ENCODE measurements at regions not wholly inside any gene's neighbourhood (a gene's known extent, or its start where the extent isn't known, plus 50 kb on each side); places are given as distances from the start of the nearest gene placed in this dataset.

- Histone ChIP-seq H3K9me1 (ENCODE audit: insufficient read depth, low read length) (no peaks in the 10 kb centered on the region), H2BK120ac (ENCODE audit: low read depth, low read length) (no peak overlapping the region), H2BK15ac (ENCODE audit: low read depth, low read length) (no peak overlapping the region), H2AFZ (replicated peaks; ENCODE audit: low read length, poor library complexity) (no peak overlapping the region), H3K23ac (ENCODE audit: low read depth, low read length) (no peak overlapping the region), H2BK20ac (ENCODE audit: low read depth, low read length) (no peak overlapping the region), H3K36me3 (ENCODE audit: control insufficient read depth, insufficient read depth, low read length) (no peaks in the 10 kb centered on the region), H4K8ac (ENCODE audit: low read depth in 2 of 2, low read length in 2 of 2) (no peak overlapping the region), H3K14ac (replicated peaks; ENCODE audit: low read depth, low read length) (no peak overlapping the region), H2AK5ac (ENCODE audit: low read depth, low read length) (no peak overlapping the region), H3K79me1 (ENCODE audit: low read depth in 1 of 2, low read length in 2 of 2) (no peaks in the 10 kb centered on the region), H4K20me1 (ENCODE audit: insufficient read depth, low read length) (no peaks in the 10 kb centered on the region), H2AK9ac (replicated peaks; ENCODE audit: low read depth, low read length, poor library complexity) (no peak overlapping the region), H2BK5ac (ENCODE audit: low read depth, low read length, poor library complexity, severe bottlenecking) (no peak overlapping the region), H3K4me1 (ENCODE audit: control insufficient read depth, insufficient read depth, low read length) (no peaks in the 10 kb centered on the region), H3K56ac (ENCODE audit: extremely low read depth, insufficient read depth, low read length) (no peak overlapping the region), H3K18ac (ENCODE audit: low read depth, low read length) (no peak overlapping the region), H3K4me2 (ENCODE audit: low read depth, low read length) (no peak overlapping the region), H3K9me3 (ENCODE audit: control insufficient read depth, insufficient read depth, low read length) (peaks cover 2% of the 10 kb centered on the region; the same call in 1 of the 2 replicates), H4K91ac (ENCODE audit: insufficient read depth, low read depth, low read length) (no peak overlapping the region), H4K5ac (ENCODE audit: low read depth, low read length) (no peak overlapping the region), H3K27ac (ENCODE audit: insufficient read depth, low read length) (no peak overlapping the region), H3K27me3 (ENCODE audit: control insufficient read depth, insufficient read depth, low read length) (peaks cover 3% of the 10 kb centered on the region; the same call in 1 of the 2 replicates), H3K4me3 (ENCODE audit: insufficient read depth, low read depth, low read length) (no peak overlapping the region), H3K9ac (ENCODE audit: low read depth, low read length) (no peak overlapping the region), H3K4ac (ENCODE audit: low read depth, low read length) (no peak overlapping the region)
- DNase-seq = no peak
- intact Hi-C loops (cut with micrococcal nuclease) = no loop called here
- dilution Hi-C loops (cut with HindIII; ENCODE audit: low sequenced_read_pairs, unreplicated experiment) = no loop called here
- no CpG with 5 or more reads among the region's 3 CpGs for WGBS, 2 experiments (ENCODE audit: extremely low coverage in 2 of 2, insufficient read length in 1 of 2)
- no TSS peak for BruUV-seq (replicated peaks)
- ChIA-PET CTCF (interaction anchor here (0.6 kb wide), 1 partner anchor 477 kb away, joined by 3 read pairs; no protein-coding TSS in a partner anchor), POLR2A (ENCODE audit: unreplicated experiment) (no interaction called here)
- in situ Hi-C loops (cut with MboI; ENCODE audit: low sequenced_read_pairs) = no loop called here
- no peak for ATAC-seq (ENCODE audit: low read depth)
- TF ChIP-seq RCOR1 (IDR thresholded peaks at IDR 0.05; ENCODE audit: insufficient replicate concordance, low read length) (no peak), RAD21 (IDR thresholded peaks at IDR 0.05; ENCODE audit: low read length) (no peak), NFE2L2 (IDR thresholded peaks at IDR 0.05; ENCODE audit: low read depth, low read length) (no peak), CTCF (conservative IDR thresholded peaks at IDR 0.05; ENCODE audit: low read depth, low read length) (no peak), FOS (IDR thresholded peaks at IDR 0.05; ENCODE audit: low read depth, low read length) (no peak), RFX5 (IDR thresholded peaks at IDR 0.05; ENCODE audit: low read depth, low read length) (no peak), USF2 (IDR thresholded peaks at IDR 0.05; ENCODE audit: low read depth, low read length) (no peak), CHD1 (IDR thresholded peaks at IDR 0.05; ENCODE audit: low read depth, low read length) (no peak), SMC3 (IDR thresholded peaks at IDR 0.05; ENCODE audit: low read depth, low read length) (no peak), MAFK (IDR thresholded peaks at IDR 0.05; ENCODE audit: low read depth, low read length) (no peak), BHLHE40 (IDR thresholded peaks at IDR 0.05; ENCODE audit: low read depth, low read length) (no peak), CEBPB (IDR thresholded peaks at IDR 0.05; ENCODE audit: low read depth, low read length) (no peak), POLR2A (IDR thresholded peaks at IDR 0.05; ENCODE audit: low read depth, low read length) (no peak), ELK1 (IDR thresholded peaks at IDR 0.05; ENCODE audit: borderline replicate concordance, low read depth, low read length) (no peak), MAZ (IDR thresholded peaks at IDR 0.05; ENCODE audit: borderline replicate concordance, low read depth, low read length) (no peak), MXI1 (IDR thresholded peaks at IDR 0.05; ENCODE audit: borderline replicate concordance, low read depth, low read length) (no peak)
These were observed 191.3 kb upstream of the ARID1B start for GRCh38 chr6:156585859-156586258.
